ENCODE measurements at regions not wholly inside any gene's neighbourhood (a gene's known extent, or its start where the extent isn't known, plus 50 kb on each side); places are given as distances from the start of the nearest gene placed in this dataset.

DNA sequence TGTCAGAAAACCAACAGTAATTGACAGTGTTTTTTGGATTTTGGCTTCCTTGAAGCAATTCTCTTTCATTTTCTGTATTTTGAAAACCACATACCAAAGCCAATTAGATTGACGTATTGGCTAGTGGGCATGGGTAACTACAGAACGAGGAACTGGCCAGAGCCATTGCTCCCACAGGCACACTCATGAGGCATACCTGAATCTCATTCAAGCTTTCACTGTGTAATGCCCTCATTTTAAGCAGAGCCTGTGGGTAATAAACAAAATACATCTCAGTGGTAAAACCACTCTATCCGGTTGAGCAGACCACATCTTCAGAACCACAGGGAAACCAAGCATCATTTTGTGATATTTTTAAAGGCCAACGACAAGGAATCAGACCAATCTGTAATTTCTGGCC, 394.1 kb downstream of the ZNF608 start:
- no peak for DNase-seq

- no peak for DNase-seq
Measured at GRCh38 chr5:124349931-124350330, 396.5 kb downstream of the ZNF608 start.

GRCh38 chr5:124343451-124343867, 403.0 kb downstream of the ZNF608 start:
- DNase-seq = peak; percentile 14

DNA sequence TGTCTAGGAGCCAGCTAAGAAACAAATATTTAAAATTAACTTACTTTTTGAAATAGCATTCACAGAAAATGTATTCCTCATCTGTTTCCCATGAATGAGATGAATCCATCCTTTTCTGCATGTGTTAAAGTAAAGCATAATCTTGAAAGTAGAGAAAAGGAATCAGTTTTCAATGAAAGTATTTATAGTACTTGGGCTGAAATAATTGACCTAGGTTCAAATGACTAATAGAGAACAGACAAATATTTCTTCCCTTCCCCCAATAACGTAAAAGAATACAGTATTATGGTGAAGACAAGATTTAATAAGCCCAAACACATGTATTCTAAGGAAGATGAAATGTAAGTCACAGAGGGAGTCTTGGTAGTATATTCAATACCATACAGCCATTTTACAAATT, 403.5 kb downstream of the ZNF608 start:
- DNase-seq = no peak

GRCh38 chr5:124342584-124342983, 403.9 kb downstream of the ZNF608 start:
- no peak for DNase-seq

DNA sequence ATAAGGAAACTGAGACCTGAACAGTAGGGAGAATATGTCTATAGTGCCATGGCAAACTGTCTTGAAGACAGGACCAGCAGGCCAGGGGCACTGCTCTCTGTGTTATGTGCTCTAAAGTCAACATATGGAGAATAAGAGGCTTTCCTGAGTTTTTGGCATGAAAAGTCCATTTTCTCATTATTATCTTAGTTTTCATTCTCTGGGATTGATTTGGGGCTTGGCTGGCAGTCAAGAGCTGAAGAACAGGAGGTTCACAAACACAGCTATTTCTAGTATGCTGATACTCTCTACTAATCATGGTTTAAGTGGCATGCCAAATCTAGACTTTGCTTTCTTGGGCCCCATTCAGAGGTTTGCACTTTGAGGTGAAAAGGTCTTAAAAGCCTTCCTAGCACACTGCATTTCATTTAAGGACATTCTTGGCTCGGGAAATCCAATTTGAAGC, 404.4 kb downstream of the ZNF608 start:
- DNase-seq = no peak

DNA sequence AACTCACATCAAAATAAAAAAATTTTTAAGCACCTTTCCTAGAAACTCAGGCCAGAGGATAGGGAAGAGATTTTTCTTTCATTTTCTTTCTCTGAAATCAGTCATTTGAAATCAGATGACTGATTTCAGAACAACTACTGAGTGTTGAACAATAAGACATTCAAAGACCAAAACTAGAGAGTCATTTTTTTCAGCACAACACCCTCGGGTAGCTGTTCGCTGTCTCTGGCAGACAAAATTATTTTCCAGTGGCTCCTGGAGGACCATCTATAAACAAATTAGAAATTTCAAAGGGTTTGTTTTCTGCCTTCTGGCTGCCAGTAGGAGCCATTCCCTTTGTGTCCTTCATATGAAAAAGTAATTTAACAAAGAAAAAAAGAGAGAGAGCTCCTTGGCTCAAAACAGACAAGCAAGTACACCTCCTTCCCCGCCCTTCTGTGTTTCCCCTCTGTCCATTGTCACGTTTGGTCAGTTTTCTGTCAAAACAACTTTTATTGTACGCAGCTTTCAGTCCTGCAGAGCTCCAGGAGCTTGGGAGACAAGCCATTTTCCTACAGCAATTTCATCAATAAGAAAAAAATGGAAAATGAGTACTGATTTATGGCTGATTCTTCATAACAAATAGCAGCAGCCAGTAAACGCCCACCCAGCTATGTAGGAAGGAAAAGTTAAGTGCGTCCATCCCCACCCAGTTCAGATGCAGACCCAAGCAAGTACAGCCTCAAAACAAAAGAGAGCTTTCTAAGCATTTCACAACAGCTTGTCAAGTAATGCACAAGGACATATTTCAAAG, 405.2 kb downstream of the ZNF608 start:
- DNase-seq = peak; percentile 10

DNA sequence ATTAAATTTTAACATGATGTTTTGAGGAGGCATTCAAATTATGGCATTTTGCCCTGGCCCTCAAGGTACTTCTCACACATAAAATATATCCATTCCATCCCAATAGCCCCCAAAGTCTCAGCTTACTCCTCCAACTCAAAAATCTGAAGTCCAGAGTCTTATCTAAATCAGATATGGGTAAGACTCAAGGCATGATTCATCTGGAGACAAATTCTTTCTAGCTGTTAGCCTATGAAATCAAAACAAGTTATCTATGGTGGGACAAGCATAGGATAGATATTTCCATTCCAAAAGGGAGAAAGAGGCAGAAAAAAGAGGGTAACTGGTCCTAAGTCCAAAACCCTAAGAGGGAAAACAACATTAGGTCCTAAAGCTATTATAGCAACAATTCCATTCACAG, 408.4 kb downstream of the ZNF608 start:
- DNase-seq = no peak

DNA sequence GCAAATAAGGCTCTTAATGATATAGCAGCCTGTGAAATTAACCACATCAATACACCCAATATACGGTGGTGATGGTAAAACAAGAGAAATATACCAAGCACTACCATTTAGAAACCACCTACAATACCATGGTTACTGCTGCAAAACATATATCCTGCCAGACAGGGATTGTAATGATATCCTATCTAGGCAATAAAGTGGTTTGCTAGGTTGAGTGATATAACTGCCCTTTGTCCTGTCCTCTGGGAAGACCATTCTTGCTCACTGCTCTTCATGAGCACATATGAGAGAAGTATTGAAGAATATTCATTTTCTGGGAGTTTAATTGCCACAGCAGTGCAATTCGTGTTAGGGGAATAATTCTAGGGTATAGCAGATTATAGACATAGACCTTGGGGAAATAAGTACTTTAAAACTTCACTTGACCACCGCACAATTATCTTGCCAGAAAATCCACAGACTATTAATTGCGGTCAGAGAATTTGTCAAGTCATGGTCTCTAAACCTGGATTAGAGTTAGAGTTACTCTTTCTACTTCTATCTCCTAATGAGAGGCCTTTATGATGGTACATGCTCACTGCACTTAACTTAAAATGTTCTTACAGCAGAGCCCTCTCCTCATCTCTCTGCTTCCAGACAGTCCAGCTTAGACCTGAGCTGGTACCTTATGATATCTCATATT, 413.0 kb downstream of the ZNF608 start:
- DNase-seq = no peak

DNA sequence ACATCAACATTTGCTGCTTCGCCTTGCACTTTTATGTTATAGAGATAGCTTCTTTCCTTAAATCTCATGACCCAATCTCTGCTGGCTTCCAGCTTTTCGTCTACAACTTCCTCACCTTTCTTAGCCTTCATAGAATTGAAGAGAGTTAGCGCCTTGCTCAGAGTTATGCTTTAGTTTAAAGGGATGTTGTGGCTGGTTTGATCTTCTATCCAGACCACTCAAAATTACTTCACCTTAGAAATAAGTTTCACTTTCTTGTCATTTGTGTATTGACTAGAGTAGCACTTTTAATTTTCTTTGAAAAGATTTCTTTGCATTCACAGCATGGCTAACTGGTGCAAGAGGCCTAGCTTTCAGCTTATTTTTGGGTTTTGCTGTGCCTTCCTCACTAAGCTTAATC, 414.2 kb downstream of the ZNF608 start:
- DNase-seq = no peak

DNA sequence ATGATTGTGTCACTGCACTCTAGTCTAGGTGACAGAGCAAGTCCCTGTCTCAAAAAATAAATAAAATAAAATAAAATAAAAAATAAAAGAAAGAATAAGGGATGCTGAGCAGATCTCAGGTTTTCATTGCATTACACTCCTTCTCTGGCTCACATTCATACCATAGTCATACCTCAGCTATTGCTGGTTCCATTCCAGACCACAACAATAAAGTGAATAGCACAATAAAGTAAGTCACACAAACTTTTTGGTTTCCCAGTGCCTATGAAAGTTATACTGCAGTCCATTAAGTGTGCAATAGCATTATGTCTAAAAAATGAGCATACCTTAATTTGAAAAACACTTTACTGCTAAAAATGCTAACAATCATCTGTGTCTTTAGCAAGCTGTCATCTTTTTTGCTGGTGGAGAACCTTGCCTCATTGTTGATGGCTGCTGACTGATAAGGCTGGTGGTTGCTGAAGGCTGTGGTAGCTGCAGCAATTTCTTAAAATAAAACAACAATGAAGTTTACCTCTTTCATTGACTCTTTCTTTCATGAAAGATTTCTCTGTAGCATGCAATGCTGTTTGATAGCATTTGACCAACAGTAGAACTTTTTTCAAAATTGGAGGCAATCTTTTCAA, 415.7 kb downstream of the ZNF608 start:
- no peak for DNase-seq

DNA sequence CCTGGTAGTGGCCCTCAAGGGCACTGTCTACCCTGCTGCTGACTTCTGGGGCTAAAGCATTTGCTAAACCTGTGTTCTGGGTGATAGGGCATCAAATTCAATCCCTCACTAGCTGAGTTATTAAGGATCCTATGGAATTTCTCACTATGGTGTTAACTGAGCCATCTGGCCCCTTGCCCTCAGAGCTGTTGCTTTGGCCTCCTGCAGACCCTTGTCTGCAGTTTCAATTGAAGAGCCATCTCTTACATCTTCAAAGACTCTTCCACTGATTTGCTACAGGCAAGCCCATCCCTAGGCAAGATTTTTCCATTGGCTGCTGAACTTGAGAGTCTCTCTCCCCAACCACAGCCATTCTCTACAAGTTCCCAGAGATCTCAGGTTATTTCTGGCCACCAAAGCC, 418.2 kb downstream of the ZNF608 start:
- DNase-seq = no peak

GRCh38 chr5:124318661-124319060, 427.8 kb downstream of the ZNF608 start:
- DNase-seq = no peak

DNA sequence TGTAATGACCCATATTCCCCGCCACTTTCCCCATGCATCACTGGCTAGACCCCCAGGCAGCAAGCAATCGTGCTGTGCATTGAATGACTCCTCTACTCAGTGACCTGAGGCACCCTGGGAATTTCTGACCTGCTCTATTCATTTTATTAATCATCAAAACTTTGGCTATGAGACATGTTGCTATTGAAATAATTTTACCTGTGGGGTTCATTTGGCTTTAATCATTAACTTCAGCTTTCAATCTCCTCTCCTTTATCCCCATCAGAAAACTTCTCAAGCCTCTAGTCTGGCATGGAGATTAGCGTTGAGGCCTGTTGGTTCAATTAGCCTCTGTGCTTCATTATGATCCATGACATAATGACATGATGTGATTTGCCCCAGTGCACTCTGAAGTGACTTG, 429.0 kb downstream of the ZNF608 start:
- DNase-seq = no peak

DNA sequence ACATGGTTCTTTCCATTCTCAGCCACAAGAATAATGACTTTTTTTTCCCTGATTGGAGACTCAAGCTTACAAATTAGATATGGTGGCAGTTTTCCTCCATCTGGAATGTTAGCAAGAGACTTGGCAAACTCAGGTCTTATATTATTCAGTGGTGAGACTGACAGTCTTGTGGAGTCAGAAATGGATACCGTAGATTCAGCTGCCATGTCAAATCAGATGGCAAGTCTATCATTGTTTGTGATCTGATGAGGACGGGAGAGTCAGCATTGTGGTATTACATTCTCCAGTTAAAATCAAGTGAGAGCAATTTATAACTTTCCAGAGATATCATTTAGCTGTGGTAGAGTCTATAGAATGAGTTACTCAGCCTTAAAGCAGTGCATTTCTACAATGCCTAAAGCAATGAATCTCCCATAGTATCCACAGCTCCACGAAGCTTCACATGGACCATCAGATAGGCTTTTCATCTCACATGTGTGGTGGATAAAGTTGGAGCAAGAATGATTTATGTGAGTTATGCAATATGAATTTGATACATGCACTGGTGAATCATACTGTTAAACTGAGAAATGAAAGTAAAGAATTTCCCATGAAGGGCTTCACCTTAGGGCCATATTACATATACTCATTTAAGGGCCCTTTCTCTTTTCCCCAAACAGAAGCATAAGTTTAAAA, 430.6 kb downstream of the ZNF608 start:
- DNase-seq = no peak

- DNase-seq = no peak
Measured at GRCh38 chr5:124310453-124310852, 436.0 kb downstream of the ZNF608 start.

GRCh38 chr5:124309241-124309980, 437.0 kb downstream of the ZNF608 start:
- DNase-seq = no peak

- DNase-seq = no peak
Measured at GRCh38 chr5:124303366-124303765, 443.1 kb downstream of the ZNF608 start.

DNA sequence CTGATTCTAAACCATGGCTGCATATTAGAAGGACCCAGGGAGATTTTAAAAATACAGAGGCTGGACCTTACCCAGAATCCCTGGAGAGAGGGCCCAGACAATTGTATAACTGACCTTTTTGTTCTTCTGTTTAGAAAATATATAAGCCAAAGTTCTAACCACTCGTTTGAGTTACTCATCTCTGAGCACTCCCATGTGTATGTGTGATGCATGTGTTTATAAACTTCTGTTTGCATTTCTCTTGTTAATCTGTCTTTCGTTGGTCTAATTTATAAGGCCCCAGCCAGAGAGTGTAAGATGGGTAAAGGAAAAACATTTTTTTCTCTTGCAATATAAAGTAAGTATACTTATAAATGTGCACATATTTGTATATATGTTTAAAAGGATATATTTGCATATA, 443.9 kb downstream of the ZNF608 start:
- no peak for DNase-seq

- no peak for DNase-seq
Measured at GRCh38 chr5:124301850-124302249, 444.6 kb downstream of the ZNF608 start.

GRCh38 chr5:124300815-124301621, 445.4 kb downstream of the ZNF608 start:
- no peak for DNase-seq

GRCh38 chr5:124297826-124298225, 448.6 kb downstream of the ZNF608 start:
- DNase-seq = no peak

Data from activated CD4-positive, alpha-beta T cell treated with anti-CD3 and anti-CD28 coated beads, Interleukin-10, Interleukin-2, amounts not matched to agents 100 ng/mL and 50 ng/mL, durations not matched to agents 16 hours and 8 hours (primary cell).